Chondrocyte (in vitro differentiated cells): ENCODE measurements at regions not wholly inside any gene's neighbourhood (a gene's known extent, or its start where the extent isn't known, plus 50 kb on each side); places are given as distances from the start of the nearest gene placed in this dataset.

Experiments used
- DNase-seq: peaks from one replicate; pipeline ENCODE4 v3.0.0; 2021; ENCODE audit warnings: mixed read lengths, low spot score
- H3K27ac Mint-ChIP-seq: one replicate; pipeline ENCODE4 v1.8.0; 2021; ENCODE audit warnings: mild to moderate bottlenecking, moderate library complexity, mixed read lengths; ENCODE audit not compliant: unreplicated experiment
- H3K27me3 Mint-ChIP-seq: 2 replicates; pipeline ENCODE4 v1.8.0; 2021; ENCODE audit warnings: low read depth, mixed read lengths
- H3K36me3 Mint-ChIP-seq: 2 replicates; pipeline ENCODE4 v1.8.0; 2021; ENCODE audit warnings: low read depth, mixed read lengths
- H3K4me1 Mint-ChIP-seq: 2 replicates; pipeline ENCODE4 v1.8.0; 2021; ENCODE audit warnings: low read depth, mild to moderate bottlenecking, mixed read lengths
- H3K4me3 Mint-ChIP-seq: one replicate; pipeline ENCODE4 v1.8.0; 2021; ENCODE audit warnings: mild to moderate bottlenecking, moderate library complexity, mixed read lengths; ENCODE audit not compliant: unreplicated experiment
- H3K9me3 Mint-ChIP-seq: 2 replicates; pipeline ENCODE4 v1.8.0; 2021; ENCODE audit warnings: low read depth, mixed read lengths
- CTCF ChIP-seq: fragments of 200-600 bp; sonication (generic); IDR thresholded peaks from 2 replicates; pipeline ENCODE4 v1.5.0; 2021; ENCODE audit warnings: antibody characterized with exemption, mild to moderate bottlenecking, moderate library complexity

GRCh38 chr21:26377111-26377694, 195.9 kb downstream of the CYYR1 start:
- no peak for TF ChIP-seq CTCF
- H3K36me3 Mint-ChIP-seq, result no peaks in the 10 kb centered on the region
- no peak overlapping the region for H3K4me3 Mint-ChIP-seq
- no peak overlapping the region for H3K27ac Mint-ChIP-seq
- no peak for DNase-seq
- peaks cover 3% of the 10 kb centered on the region for H3K9me3 Mint-ChIP-seq
- no peaks in the 10 kb centered on the region for H3K27me3 Mint-ChIP-seq
- H3K4me1 Mint-ChIP-seq, result peaks cover 18% of the 10 kb centered on the region

GRCh38 chr21:26374817-26375216, 198.3 kb downstream of the CYYR1 start:
- Mint-ChIP-seq H3K27ac (no peak overlapping the region), H3K9me3 (peaks cover 3% of the 10 kb centered on the region), H3K4me1 (peaks cover 18% of the 10 kb centered on the region), H3K4me3 (no peak overlapping the region), H3K36me3 (no peaks in the 10 kb centered on the region), H3K27me3 (no peaks in the 10 kb centered on the region)
- no peak for TF ChIP-seq CTCF
- no peak for DNase-seq

GRCh38 chr21:26368591-26369320, 198.2 kb upstream of the APP start:
- no peak for TF ChIP-seq CTCF
- Mint-ChIP-seq H3K9me3 (peaks cover 4% of the 10 kb centered on the region), H3K27me3 (no peaks in the 10 kb centered on the region), H3K27ac (no peak overlapping the region), H3K4me3 (no peak overlapping the region), H3K36me3 (no peaks in the 10 kb centered on the region), H3K4me1 (no peaks in the 10 kb centered on the region)
- no peak for DNase-seq

GRCh38 chr21:26366781-26367180, 196.2 kb upstream of the APP start:
- Mint-ChIP-seq H3K4me3 (no peak overlapping the region), H3K27ac (no peak overlapping the region), H3K9me3 (peaks cover 4% of the 10 kb centered on the region), H3K4me1 (no peaks in the 10 kb centered on the region), H3K27me3 (peaks cover 4% of the 10 kb centered on the region), H3K36me3 (no peaks in the 10 kb centered on the region)
- DNase-seq, result no peak
- no peak for TF ChIP-seq CTCF

GRCh38 chr21:26365849-26366248, 195.3 kb upstream of the APP start:
- Mint-ChIP-seq H3K36me3 (no peaks in the 10 kb centered on the region), H3K9me3 (peaks cover 4% of the 10 kb centered on the region), H3K4me3 (no peak overlapping the region), H3K27me3 (peaks cover 4% of the 10 kb centered on the region), H3K27ac (no peak overlapping the region), H3K4me1 (no peaks in the 10 kb centered on the region)
- TF ChIP-seq CTCF, result no peak
- no peak for DNase-seq
